ENCODE measurements at regions not wholly inside any gene's neighbourhood (a gene's known extent, or its start where the extent isn't known, plus 50 kb on each side); places are given as distances from the start of the nearest gene placed in this dataset.
"Not testable (repeated sequence)": the region's sequence is repeated elsewhere in the genome, so short reads cannot be mapped to it uniquely, and the experiment has no call there.

DNA sequence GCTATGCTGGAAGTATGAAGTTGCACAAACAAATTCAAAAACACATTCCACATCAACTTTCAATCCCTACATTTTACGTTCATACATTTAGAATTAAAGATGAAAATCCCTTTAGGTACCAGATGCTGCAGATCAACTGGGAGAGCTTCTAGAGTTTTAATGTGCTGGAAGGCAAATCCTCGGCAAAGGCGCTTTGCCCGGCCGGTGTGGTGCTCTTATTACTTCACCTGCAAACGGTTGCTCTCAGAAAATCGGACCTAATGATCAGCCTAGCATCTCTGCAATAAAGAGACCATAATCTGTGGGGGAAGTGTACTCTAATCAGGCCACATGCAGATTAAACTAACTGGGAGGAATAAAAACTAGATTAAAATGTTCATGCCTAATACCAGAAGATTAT is 513.8 kb downstream of the ZEB2 start:
- Mint-ChIP-seq H3K27ac (no peak overlapping the region), H3K4me1 (no peaks in the 10 kb centered on the region), H3K27me3 (no peaks in the 10 kb centered on the region), H3K4me3 (no peak overlapping the region), H3K9me3 (no peaks in the 10 kb centered on the region), H3K36me3 (peaks cover 9% of the 10 kb centered on the region)

DNA sequence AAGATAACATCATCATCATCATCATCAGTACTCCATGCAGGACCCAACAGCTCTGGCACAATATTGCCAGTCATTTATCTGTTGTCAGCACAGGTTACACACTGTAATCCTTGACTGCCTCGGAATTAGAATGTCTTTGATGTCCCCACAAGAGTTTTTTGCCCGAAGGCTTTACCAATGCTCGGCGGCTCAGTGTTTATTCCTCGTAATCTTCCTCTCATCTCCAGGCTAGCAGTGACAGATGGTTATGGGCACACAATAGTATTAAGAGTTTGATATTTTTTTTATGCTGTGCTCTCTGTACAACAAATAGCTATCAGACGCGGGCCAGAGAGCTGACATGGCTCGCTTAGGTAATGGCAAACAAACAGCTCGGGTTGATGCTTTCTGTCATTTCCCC is 515.2 kb downstream of the ZEB2 start:
- Mint-ChIP-seq H3K4me3 (no peak overlapping the region), H3K27me3 (no peaks in the 10 kb centered on the region), H3K4me1 (no peaks in the 10 kb centered on the region), H3K36me3 (peaks cover 9% of the 10 kb centered on the region), H3K9me3 (no peaks in the 10 kb centered on the region), H3K27ac (no peak overlapping the region)

DNA sequence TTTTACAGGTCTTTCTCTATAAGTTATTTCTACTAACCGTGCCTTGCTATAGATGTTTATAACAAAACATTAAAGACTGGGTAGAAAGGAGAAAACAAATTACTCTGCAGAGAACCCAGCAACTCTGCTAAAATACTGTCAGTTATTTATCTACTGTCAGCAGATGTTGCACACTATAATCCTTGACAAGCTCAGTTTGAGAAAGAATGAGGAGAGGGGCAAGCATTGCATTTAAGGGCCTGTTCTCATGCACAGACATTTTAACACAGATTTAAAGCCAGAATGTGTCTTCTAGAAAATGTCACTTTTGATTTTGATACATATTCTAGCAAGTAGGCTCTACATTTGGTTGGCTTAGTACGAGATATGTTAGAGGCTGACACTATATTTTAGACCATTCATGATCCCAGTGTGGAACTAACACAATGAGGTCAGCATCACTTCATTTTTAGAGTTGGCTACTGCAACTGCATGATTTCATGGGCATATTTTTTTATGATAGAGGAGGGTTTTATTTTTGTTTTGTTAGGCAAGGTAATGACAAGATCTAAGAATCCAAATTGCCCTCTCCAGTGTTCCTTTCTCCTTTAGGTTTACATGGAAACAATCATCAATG is 516.4 kb downstream of the ZEB2 start:
- H3K27me3 Mint-ChIP-seq, result no peaks in the 10 kb centered on the region
- H3K27ac Mint-ChIP-seq, result no peak overlapping the region
- H3K9me3 Mint-ChIP-seq, result no peaks in the 10 kb centered on the region
- H3K36me3 Mint-ChIP-seq, result peaks cover 9% of the 10 kb centered on the region
- H3K4me3 Mint-ChIP-seq, result no peak overlapping the region
- no peaks in the 10 kb centered on the region for H3K4me1 Mint-ChIP-seq

DNA sequence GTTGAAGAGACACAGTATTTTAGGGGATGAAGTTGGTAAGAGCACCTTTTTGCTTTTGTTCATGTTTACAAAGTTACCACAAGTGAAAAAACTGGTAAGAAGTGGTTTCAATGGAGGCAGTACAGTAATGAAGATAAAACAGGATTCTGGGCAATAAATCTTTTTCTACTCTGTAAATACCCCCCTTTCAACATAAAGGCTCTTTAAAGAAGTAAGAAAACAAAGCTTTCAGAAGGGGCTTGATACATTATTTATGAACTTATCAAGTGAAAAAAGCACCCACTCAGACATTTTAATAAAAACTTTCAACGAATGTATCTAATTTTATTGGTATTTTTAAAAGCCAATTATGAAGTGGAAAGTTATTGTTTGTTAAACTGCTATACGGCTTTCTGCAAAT is 522.9 kb downstream of the ZEB2 start:
- H3K4me3 Mint-ChIP-seq, result no peak overlapping the region
- no peak overlapping the region for H3K27ac Mint-ChIP-seq
- H3K27me3 Mint-ChIP-seq, result no peaks in the 10 kb centered on the region
- H3K9me3 Mint-ChIP-seq, result no peaks in the 10 kb centered on the region
- H3K4me1 Mint-ChIP-seq, result no peaks in the 10 kb centered on the region
- H3K36me3 Mint-ChIP-seq, result no peaks in the 10 kb centered on the region

- Mint-ChIP-seq H3K27me3 (no peaks in the 10 kb centered on the region), H3K27ac (no peak overlapping the region), H3K4me3 (no peak overlapping the region), H3K4me1 (no peaks in the 10 kb centered on the region), H3K9me3 (peaks cover 12% of the 10 kb centered on the region), H3K36me3 (no peaks in the 10 kb centered on the region)
These were observed 525.0 kb downstream of the ZEB2 start for GRCh38 chr2:143994961-143995360.

GRCh38 chr2:143991596-143991995 is 528.3 kb downstream of the ZEB2 start:
- not testable (repeated sequence) for H3K4me1 Mint-ChIP-seq, H3K4me3 Mint-ChIP-seq, H3K27me3 Mint-ChIP-seq, H3K36me3 Mint-ChIP-seq, H3K27ac Mint-ChIP-seq
- peaks cover 13% of the 10 kb centered on the region for H3K9me3 Mint-ChIP-seq

- Mint-ChIP-seq H3K4me3 (no peak overlapping the region), H3K27me3 (no peaks in the 10 kb centered on the region), H3K4me1 (no peaks in the 10 kb centered on the region), H3K36me3 (no peaks in the 10 kb centered on the region), H3K9me3 (peaks cover 13% of the 10 kb centered on the region), H3K27ac (no peak overlapping the region)
These were observed 531.8 kb downstream of the ZEB2 start for GRCh38 chr2:143988082-143988481.

- H3K36me3 Mint-ChIP-seq, result no peaks in the 10 kb centered on the region
- H3K4me1 Mint-ChIP-seq, result no peaks in the 10 kb centered on the region
- H3K4me3 Mint-ChIP-seq, result no peak overlapping the region
- H3K27me3 Mint-ChIP-seq, result no peaks in the 10 kb centered on the region
- no peaks in the 10 kb centered on the region for H3K9me3 Mint-ChIP-seq
- no peak overlapping the region for H3K27ac Mint-ChIP-seq
These were observed 538.5 kb downstream of the ZEB2 start for GRCh38 chr2:143981428-143981827.

- Mint-ChIP-seq H3K9me3 (no peaks in the 10 kb centered on the region), H3K27ac (no peak overlapping the region), H3K4me1 (no peaks in the 10 kb centered on the region), H3K36me3 (no peaks in the 10 kb centered on the region), H3K4me3 (no peak overlapping the region), H3K27me3 (no peaks in the 10 kb centered on the region)
These were observed 542.6 kb downstream of the ZEB2 start for GRCh38 chr2:143977356-143977755.

GRCh38 chr2:143975216-143975615 is 544.7 kb downstream of the ZEB2 start:
- Mint-ChIP-seq H3K4me3 (no peak overlapping the region), H3K27me3 (no peaks in the 10 kb centered on the region), H3K27ac (no peak overlapping the region), H3K4me1 (no peaks in the 10 kb centered on the region), H3K9me3 (no peaks in the 10 kb centered on the region), H3K36me3 (no peaks in the 10 kb centered on the region)

GRCh38 chr2:143974262-143974661 is 545.7 kb downstream of the ZEB2 start:
- no peak overlapping the region for H3K4me3 Mint-ChIP-seq
- H3K27me3 Mint-ChIP-seq, result no peaks in the 10 kb centered on the region
- H3K4me1 Mint-ChIP-seq, result no peaks in the 10 kb centered on the region
- H3K9me3 Mint-ChIP-seq, result no peaks in the 10 kb centered on the region
- no peak overlapping the region for H3K27ac Mint-ChIP-seq
- H3K36me3 Mint-ChIP-seq, result no peaks in the 10 kb centered on the region

DNA sequence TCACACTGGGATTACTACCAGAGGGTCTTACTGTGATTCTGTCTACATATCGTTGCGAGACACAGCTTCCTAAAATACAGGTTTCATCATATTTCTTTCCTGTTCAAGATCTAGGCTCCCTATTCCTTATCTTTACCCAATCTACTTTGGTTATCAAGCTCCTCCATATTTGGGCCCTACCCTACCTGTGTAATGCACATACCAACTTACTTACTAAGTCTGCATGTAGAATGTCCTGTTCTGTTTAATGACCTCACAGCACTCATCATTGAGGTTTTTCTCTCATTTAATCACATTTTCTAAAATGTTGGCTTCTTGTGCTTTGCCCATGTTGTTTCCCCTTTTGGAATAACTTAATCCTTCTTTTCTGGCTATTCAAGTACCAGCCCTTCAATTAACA is 551.1 kb downstream of the ZEB2 start:
- no peaks in the 10 kb centered on the region for H3K9me3 Mint-ChIP-seq
- H3K36me3 Mint-ChIP-seq, result peaks cover 2% of the 10 kb centered on the region
- no peaks in the 10 kb centered on the region for H3K27me3 Mint-ChIP-seq
- H3K4me1 Mint-ChIP-seq, result no peaks in the 10 kb centered on the region
- H3K27ac Mint-ChIP-seq, result no peak overlapping the region
- no peak overlapping the region for H3K4me3 Mint-ChIP-seq

DNA sequence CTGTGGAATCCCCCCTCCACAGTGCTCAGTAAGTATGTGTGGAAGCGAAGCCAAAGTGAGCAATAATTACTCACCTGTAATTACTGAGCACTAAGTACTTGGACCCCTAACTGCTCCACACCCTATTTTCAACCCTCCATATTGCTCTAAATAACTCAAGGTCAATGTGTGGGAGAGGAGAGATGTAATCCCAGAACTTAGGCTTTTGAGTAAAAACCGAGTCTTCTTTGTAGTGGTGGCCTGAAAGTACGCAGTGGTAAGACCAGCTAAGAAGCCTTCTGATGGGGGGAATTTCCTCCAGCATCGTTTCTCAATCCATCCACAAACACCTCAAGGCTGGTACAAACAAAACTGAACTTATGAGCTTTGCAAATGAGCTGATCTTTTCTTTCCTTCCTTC is 551.6 kb downstream of the ZEB2 start:
- Mint-ChIP-seq H3K36me3 (peaks cover 2% of the 10 kb centered on the region), H3K4me1 (no peaks in the 10 kb centered on the region), H3K9me3 (no peaks in the 10 kb centered on the region), H3K27ac (no peak overlapping the region), H3K27me3 (no peaks in the 10 kb centered on the region), H3K4me3 (no peak overlapping the region)

DNA sequence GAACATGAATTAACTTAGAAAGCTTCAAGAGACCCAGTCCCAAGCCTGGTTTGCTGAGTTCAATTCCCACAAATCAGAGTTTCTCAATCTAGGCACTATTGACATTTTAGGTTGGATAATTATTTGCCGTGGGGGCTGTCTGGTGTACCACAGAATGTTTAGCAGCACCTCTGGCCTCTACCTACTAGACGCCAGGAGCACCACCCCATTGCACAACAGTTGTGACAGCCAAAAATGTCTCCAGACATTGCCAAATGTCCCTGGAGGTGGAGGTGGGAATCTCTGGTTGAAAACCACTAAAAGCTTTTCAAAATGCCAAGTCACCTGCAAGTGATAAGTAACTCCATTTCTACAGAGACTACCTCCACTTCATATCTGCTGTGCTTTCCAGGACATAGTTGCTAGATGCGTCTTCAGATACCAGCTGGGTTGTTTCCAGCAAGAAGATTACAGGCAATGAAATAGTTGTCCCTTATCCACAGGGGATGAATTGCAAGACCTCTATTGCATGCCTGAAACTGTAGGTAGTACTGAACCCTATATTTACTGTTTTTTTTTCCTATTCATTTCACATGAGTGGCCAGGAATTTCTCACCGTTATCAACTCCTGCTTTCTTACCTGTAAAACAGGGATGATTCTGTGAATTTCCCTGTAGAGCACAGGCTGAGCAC is 554.3 kb downstream of the ZEB2 start:
- Mint-ChIP-seq H3K9me3 (no peaks in the 10 kb centered on the region), H3K36me3 (peaks cover 6% of the 10 kb centered on the region), H3K27me3 (no peaks in the 10 kb centered on the region), H3K4me1 (no peaks in the 10 kb centered on the region), H3K27ac (no peak overlapping the region), H3K4me3 (no peak overlapping the region)

DNA sequence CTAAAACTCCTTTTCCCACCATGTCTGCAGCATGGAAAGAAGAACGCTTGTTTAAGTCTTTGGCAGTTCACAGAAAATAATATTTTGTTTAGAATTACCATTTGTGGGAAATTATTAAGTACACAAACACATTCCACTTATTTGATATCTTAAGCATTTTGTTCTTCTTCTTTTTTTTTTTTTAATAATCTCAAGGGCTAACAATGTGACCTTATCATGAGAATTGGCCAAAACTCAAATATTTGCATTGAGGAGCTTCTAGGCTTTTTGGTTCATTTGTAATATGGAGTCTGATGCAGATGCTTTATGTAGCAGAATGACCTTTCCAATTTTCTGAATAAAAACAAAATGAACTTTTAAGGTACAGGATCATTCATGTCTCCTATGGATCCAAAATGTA is 555.0 kb downstream of the ZEB2 start:
- peaks cover 7% of the 10 kb centered on the region for H3K9me3 Mint-ChIP-seq
- no peaks in the 10 kb centered on the region for H3K27me3 Mint-ChIP-seq
- H3K36me3 Mint-ChIP-seq, result peaks cover 8% of the 10 kb centered on the region
- H3K4me3 Mint-ChIP-seq, result no peak overlapping the region
- no peak overlapping the region for H3K27ac Mint-ChIP-seq
- H3K4me1 Mint-ChIP-seq, result no peaks in the 10 kb centered on the region

DNA sequence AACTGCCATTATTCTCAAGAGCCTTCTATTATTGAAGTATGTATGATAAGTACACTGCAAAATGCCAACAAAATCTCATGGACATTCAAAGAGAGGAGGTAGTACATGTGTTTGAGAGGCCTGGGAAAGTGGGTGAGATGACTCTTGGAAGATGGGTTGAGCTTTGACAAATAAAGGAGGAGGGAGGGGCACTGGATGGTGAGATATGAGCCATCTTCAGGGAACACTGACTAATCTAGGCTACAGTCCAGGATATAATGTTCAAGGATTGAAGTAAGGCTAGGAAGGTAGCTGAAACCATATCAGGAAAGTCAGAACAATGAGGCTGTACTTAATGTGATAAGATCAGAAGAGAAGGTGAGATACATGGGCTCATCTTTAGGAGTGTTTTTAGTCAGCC is 559.7 kb downstream of the ZEB2 start:
- no peaks in the 10 kb centered on the region for H3K27me3 Mint-ChIP-seq
- H3K27ac Mint-ChIP-seq, result no peak overlapping the region

DNA sequence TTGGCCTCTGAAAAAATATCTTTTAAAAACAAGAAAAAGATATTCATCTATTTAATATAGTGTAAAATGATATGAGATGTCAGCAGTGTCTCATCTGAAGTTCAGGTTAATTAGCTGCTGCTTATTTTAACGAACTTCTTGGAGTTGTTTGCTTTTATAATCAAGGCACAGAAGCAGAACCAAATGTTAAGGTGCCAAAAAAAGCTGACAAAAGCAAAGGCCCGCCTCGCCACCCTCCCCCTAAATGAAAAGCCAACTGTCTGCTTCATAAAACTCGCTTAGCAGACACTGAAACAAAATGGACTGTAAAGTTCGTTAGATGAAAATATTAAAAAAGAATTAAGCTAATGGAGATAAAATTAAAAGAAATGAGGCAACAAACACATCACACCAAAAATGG is 562.6 kb downstream of the ZEB2 start:
- Mint-ChIP-seq H3K36me3 (peaks cover 6% of the 10 kb centered on the region), H3K4me1 (no peaks in the 10 kb centered on the region), H3K27ac (no peak overlapping the region), H3K27me3 (no peaks in the 10 kb centered on the region), H3K9me3 (peaks cover 8% of the 10 kb centered on the region), H3K4me3 (no peak overlapping the region)

More for the DNA sequence above, 559.7 kb downstream of the ZEB2 start:
- Mint-ChIP-seq H3K4me1 (no peaks in the 10 kb centered on the region), H3K36me3 (peaks cover 7% of the 10 kb centered on the region), H3K9me3 (peaks cover 8% of the 10 kb centered on the region), H3K4me3 (no peak overlapping the region)
